ENCODE measurements at regions not wholly inside any gene's neighbourhood (a gene's known extent, or its start where the extent isn't known, plus 50 kb on each side); places are given as distances from the start of the nearest gene placed in this dataset.
"Not testable (repeated sequence)": the region's sequence is repeated elsewhere in the genome, so short reads cannot be mapped to it uniquely, and the experiment has no call there.

DNA sequence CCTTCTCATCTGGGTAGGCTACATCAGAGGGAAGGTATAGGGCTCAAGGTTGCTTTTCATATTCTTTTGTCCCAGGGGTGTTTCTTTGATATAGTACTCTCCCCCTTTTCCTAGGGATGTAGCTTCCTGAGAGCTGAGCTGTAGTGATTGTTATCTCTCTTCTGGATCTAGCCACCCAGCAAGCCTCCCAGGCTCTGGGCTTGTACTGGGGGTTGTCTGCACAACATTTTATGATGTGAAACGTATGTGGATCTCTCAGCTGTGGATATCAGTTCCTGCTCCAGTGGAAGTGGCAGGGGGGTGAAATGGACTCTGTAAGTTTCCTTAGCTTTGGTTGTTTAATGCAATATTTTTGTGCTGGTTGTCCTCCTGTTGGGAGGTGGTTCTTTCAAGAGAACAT lies 437.3 kb upstream of the SYNCRIP start:
- POLR2A ChIA-PET, result interaction anchor here (0.7 kb wide), 1 partner anchor 977 kb away, joined by 4 read pairs; no protein-coding TSS in a partner anchor
- H4K20me1 ChIP-seq (ENCODE audit: insufficient read depth, low read length), result no peaks in the 10 kb centered on the region
- no peak overlapping the region for H3K4me2 ChIP-seq (ENCODE audit: low read length)
- H3K4me3 ChIP-seq (ENCODE audit: low read depth, low read length, poor library complexity, severe bottlenecking), result no peak overlapping the region
- H3K27ac ChIP-seq (ENCODE audit: low read depth, low read length, poor library complexity, severe bottlenecking), result no peak overlapping the region
- TF ChIP-seq, protein P1, sequence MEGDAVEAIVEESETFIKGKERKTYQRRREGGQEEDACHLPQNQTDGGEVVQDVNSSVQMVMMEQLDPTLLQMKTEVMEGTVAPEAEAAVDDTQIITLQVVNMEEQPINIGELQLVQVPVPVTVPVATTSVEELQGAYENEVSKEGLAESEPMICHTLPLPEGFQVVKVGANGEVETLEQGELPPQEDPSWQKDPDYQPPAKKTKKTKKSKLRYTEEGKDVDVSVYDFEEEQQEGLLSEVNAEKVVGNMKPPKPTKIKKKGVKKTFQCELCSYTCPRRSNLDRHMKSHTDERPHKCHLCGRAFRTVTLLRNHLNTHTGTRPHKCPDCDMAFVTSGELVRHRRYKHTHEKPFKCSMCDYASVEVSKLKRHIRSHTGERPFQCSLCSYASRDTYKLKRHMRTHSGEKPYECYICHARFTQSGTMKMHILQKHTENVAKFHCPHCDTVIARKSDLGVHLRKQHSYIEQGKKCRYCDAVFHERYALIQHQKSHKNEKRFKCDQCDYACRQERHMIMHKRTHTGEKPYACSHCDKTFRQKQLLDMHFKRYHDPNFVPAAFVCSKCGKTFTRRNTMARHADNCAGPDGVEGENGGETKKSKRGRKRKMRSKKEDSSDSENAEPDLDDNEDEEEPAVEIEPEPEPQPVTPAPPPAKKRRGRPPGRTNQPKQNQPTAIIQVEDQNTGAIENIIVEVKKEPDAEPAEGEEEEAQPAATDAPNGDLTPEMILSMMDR (conservative IDR thresholded peaks at IDR 0.05; ENCODE audit: low read length), result no peak
- no peak for TF ChIP-seq EZH2phosphoT487 (IDR thresholded peaks at IDR 0.05; ENCODE audit: borderline replicate concordance, low read depth, low read length)
- CTCF ChIA-PET (ENCODE audit: unreplicated experiment), result no interaction called here
- no peak for DNase-seq (ENCODE audit: low spot score)
- no TSS peak for BruUV-seq (replicated peaks)
- no peaks in the 10 kb centered on the region for H3K4me1 ChIP-seq (ENCODE audit: insufficient read depth, low read length, poor library complexity, severe bottlenecking)
- H2AFZ ChIP-seq (ENCODE audit: low read length), result no peak overlapping the region
- no peaks in the 10 kb centered on the region for H3K79me2 ChIP-seq (ENCODE audit: insufficient read depth, low read depth, low read length)
- no peaks in the 10 kb centered on the region for H3K9me3 ChIP-seq (ENCODE audit: low read length)
- H3K36me3 ChIP-seq (ENCODE audit: insufficient read depth, low read length), result no peaks in the 10 kb centered on the region
- intact Hi-C loops (cut with micrococcal nuclease; ENCODE audit: unreplicated experiment), result no loop called here
- H3K9me2 ChIP-seq (ENCODE audit: insufficient read depth, low read length), result no peaks in the 10 kb centered on the region

DNA sequence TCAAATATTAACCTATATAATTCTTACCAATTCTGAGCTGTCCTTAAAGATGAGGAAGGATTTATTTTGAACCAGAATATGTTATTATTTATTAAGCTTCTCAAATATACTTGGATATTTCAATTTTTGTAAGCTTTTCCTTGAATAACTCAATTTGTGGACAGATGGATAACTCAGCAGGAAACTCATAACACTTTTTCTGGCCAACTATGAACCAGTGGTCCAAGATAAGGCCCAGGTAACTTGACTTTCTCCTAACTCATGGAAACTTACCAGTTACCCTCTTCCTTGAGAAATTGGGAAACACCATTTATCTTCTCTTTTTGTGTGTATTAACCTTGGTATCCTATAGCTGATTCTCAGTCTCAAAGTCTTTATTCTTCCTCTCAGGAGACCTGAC lies 427.5 kb upstream of the SYNCRIP start:
- CTCF ChIA-PET (ENCODE audit: unreplicated experiment), result no interaction called here
- Histone ChIP-seq H3K4me3 (ENCODE audit: low read depth, low read length, poor library complexity, severe bottlenecking) (no peak overlapping the region), H3K9me2 (ENCODE audit: insufficient read depth, low read length) (no peaks in the 10 kb centered on the region), H3K79me2 (ENCODE audit: insufficient read depth, low read depth, low read length) (no peaks in the 10 kb centered on the region), H4K20me1 (ENCODE audit: insufficient read depth, low read length) (no peaks in the 10 kb centered on the region), H3K9me3 (ENCODE audit: low read length) (no peaks in the 10 kb centered on the region), H3K4me1 (ENCODE audit: insufficient read depth, low read length, poor library complexity, severe bottlenecking) (no peaks in the 10 kb centered on the region), H3K4me2 (ENCODE audit: low read length) (no peak overlapping the region), H2AFZ (ENCODE audit: low read length) (no peak overlapping the region), H3K36me3 (ENCODE audit: insufficient read depth, low read length) (no peaks in the 10 kb centered on the region), H3K27ac (ENCODE audit: low read depth, low read length, poor library complexity, severe bottlenecking) (no peak overlapping the region)
- no peak for DNase-seq (ENCODE audit: low spot score)
- POLR2A ChIA-PET, result interaction anchor here (0.5 to 0.7 kb wide), 3 partner anchors 11 to 50 kb away, joined by 3 read pairs; no protein-coding TSS in a partner anchor
- no TSS peak for BruUV-seq (replicated peaks)
- TF ChIP-seq, protein P1 (conservative IDR thresholded peaks at IDR 0.05; ENCODE audit: low read length), result no peak
- no peak for TF ChIP-seq EZH2phosphoT487 (IDR thresholded peaks at IDR 0.05; ENCODE audit: borderline replicate concordance, low read depth, low read length)
- intact Hi-C loops (cut with micrococcal nuclease; ENCODE audit: unreplicated experiment), result no loop called here

DNA sequence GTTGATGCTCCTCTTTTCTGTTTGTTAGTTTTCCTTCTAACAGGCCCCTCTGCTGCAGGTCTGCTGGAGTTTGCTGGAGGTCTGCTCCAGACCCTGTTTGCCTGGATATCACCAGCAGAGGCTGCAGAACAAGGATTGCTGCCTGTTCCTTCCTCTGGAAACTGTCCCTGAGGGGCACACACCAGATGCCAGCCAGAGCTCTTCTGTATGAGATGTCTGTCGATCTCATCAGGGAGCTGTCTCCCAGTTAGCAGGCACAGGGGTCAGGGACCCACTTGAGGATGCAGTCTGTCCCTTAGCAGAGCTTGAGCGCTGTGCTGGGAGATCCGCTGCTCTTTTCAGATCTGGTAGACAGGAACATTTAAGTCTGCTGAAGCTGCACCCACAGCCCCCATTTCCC lies 422.3 kb upstream of the SYNCRIP start:
- POLR2A ChIA-PET; DNase-seq (ENCODE audit: low spot score); H3K9me2 ChIP-seq (ENCODE audit: insufficient read depth, low read length); H3K27ac ChIP-seq (ENCODE audit: low read depth, low read length, poor library complexity, severe bottlenecking); H4K20me1 ChIP-seq (ENCODE audit: insufficient read depth, low read length); CTCF ChIA-PET (ENCODE audit: unreplicated experiment); H3K4me2 ChIP-seq (ENCODE audit: low read length); H3K9me3 ChIP-seq (ENCODE audit: low read length); H3K79me2 ChIP-seq (ENCODE audit: insufficient read depth, low read depth, low read length); H3K4me1 ChIP-seq (ENCODE audit: insufficient read depth, low read length, poor library complexity, severe bottlenecking); H2AFZ ChIP-seq (ENCODE audit: low read length); intact Hi-C loops (cut with micrococcal nuclease; ENCODE audit: unreplicated experiment); BruUV-seq (replicated peaks); H3K36me3 ChIP-seq (ENCODE audit: insufficient read depth, low read length); H3K4me3 ChIP-seq (ENCODE audit: low read depth, low read length, poor library complexity, severe bottlenecking): not testable (repeated sequence)

DNA sequence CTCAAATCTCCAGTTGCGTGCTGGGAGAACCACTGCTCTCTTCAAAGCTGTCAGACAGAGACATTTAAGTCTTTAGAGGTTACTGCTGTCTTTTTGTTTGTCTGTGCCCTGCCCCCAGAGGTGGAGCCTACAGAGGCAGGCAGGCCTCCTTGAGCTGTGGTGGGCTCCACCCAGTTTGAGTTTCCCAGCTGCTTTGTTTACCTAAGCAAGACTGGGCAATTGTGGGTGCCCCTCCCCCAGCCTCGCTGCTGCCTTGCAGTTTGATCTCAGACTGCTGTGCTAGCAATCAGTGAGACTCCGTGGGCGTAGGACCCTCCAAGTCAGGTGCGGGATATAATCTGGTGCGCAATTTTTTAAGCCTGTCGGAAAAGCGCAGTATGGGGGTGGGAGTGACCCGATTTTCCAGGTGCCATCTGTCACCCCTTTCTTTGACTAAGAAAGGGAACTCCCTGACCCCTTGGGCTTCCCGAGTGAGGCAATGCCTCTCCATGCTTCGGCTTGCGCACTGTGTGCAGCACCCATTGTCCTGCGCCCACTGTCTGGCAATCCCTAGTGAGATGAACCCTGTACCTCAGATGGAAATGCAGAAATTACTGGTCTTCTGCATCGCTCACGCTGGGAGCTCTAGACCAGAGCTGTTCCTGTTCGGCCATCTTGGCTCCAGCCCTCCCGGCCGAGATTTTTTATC lies 414.8 kb upstream of the SYNCRIP start:
- POLR2A ChIA-PET; BruUV-seq (replicated peaks); CTCF ChIA-PET (ENCODE audit: unreplicated experiment): not testable (repeated sequence)

More for the DNA sequence above, 414.8 kb upstream of the SYNCRIP start:
- H4K20me1 ChIP-seq (ENCODE audit: insufficient read depth, low read length); H2AFZ ChIP-seq (ENCODE audit: low read length); H3K36me3 ChIP-seq (ENCODE audit: insufficient read depth, low read length); intact Hi-C loops (cut with micrococcal nuclease; ENCODE audit: unreplicated experiment); H3K27ac ChIP-seq (ENCODE audit: low read depth, low read length, poor library complexity, severe bottlenecking); H3K4me3 ChIP-seq (ENCODE audit: low read depth, low read length, poor library complexity, severe bottlenecking); H3K9me3 ChIP-seq (ENCODE audit: low read length); H3K9me2 ChIP-seq (ENCODE audit: insufficient read depth, low read length); H3K4me1 ChIP-seq (ENCODE audit: insufficient read depth, low read length, poor library complexity, severe bottlenecking); DNase-seq (ENCODE audit: low spot score); H3K4me2 ChIP-seq (ENCODE audit: low read length); H3K79me2 ChIP-seq (ENCODE audit: insufficient read depth, low read depth, low read length): not testable (repeated sequence)

Data from OCI-LY7 (cell line).